HepG2 (cell line): ENCODE measurements at regions not wholly inside any gene's neighbourhood (a gene's known extent, or its start where the extent isn't known, plus 50 kb on each side); places are given as distances from the start of the nearest gene placed in this dataset.
A peak's percentile ranks its signal among the peaks of the same experiment; 100 is the strongest.

Source experiments
- DBP ChIP-seq: sonication (generic); formaldehyde crosslinking; IDR thresholded peaks from 2 replicates; pipeline ENCODE4 v1.4.0; 2020; ENCODE audit warnings: missing genetic modification reagents; ENCODE audit errors: not compliant biosample characterization
- DDIT3 ChIP-seq: sonication (generic); formaldehyde crosslinking; IDR thresholded peaks from 2 replicates; pipeline ENCODE4 v1.4.0; 2020; ENCODE audit warnings: mild to moderate bottlenecking, missing genetic modification reagents
- DR1 ChIP-seq: sonication (generic); formaldehyde crosslinking; IDR thresholded peaks from 2 replicates; pipeline ENCODE4 v1.8.0; 2021; ENCODE audit warnings: mild to moderate bottlenecking, missing genetic modification reagents, inconsistent platforms
- FOXM1 ChIP-seq: sonication (generic); formaldehyde crosslinking; IDR thresholded peaks from 2 replicates; pipeline ENCODE4 v1.5.0; 2020; ENCODE audit warnings: missing genetic modification reagents
- HDAC1 ChIP-seq: sonication (generic); formaldehyde crosslinking; IDR thresholded peaks from 2 replicates; pipeline ENCODE4 v1.5.1; 2020; ENCODE audit warnings: mild to moderate bottlenecking, missing genetic modification reagents
- HMG20A ChIP-seq: IDR thresholded peaks from 2 replicates; pipeline ENCODE4 v1.6.1; 2016; ENCODE audit warnings: borderline replicate concordance
- HOMEZ ChIP-seq: IDR thresholded peaks from 2 replicates; pipeline ENCODE4 v1.6.1; 2016; ENCODE audit warnings: low read depth
- IKZF4 ChIP-seq: sonication (generic); formaldehyde crosslinking; IDR thresholded peaks from 2 replicates; pipeline ENCODE4 v1.5.1; 2020; ENCODE audit warnings: borderline replicate concordance, mild to moderate bottlenecking, low read depth, missing genetic modification reagents; ENCODE audit errors: not compliant biosample characterization
- NCOA1 ChIP-seq: sonication (generic); formaldehyde crosslinking; IDR thresholded peaks from 2 replicates; pipeline ENCODE4 v1.9.0; 2021; ENCODE audit warnings: missing genetic modification reagents
- POLR2G ChIP-seq: fragments of 200-400 bp; formaldehyde crosslinking; IDR thresholded peaks from 2 replicates; pipeline ENCODE4 v1.6.1; 2018; ENCODE audit warnings: mild to moderate bottlenecking, low read depth, low read length, moderate library complexity
- RBM22 ChIP-seq: fragments of 200-400 bp; formaldehyde crosslinking; optimal IDR thresholded peaks from 2 replicates; pipeline ENCODE3; 2017; ENCODE audit warnings: mild to moderate bottlenecking, low read length, moderate library complexity
- SIN3A ChIP-seq: IDR thresholded peaks from 2 replicates; pipeline ENCODE4 v1.6.1; 2011; ENCODE audit warnings: low read depth, mild to moderate bottlenecking, control low read depth, low read length, borderline replicate concordance
- SPEN ChIP-seq: sonication (generic); formaldehyde crosslinking; IDR thresholded peaks from 2 replicates; pipeline ENCODE4 v1.5.1; 2020; ENCODE audit warnings: low read depth, mild to moderate bottlenecking, missing genetic modification reagents
- TFDP1 ChIP-seq: IDR thresholded peaks from 2 replicates; pipeline ENCODE4 v1.6.1; 2016; ENCODE audit warnings: missing compliant biosample characterization, missing genetic modification reagents, borderline replicate concordance
- U2AF1 ChIP-seq: fragments of 200-400 bp; formaldehyde crosslinking; optimal IDR thresholded peaks from 2 replicates; pipeline ENCODE3; 2017; ENCODE audit warnings: mild to moderate bottlenecking, low read depth, low read length
- ZNF124 ChIP-seq: sonication (generic); formaldehyde crosslinking; IDR thresholded peaks from 2 replicates; pipeline ENCODE4 v1.4.0; 2020; ENCODE audit warnings: missing genetic modification reagents
- ZNF337 ChIP-seq: sonication (generic); formaldehyde crosslinking; IDR thresholded peaks from 2 replicates; pipeline ENCODE4 v1.5.1; 2020; ENCODE audit warnings: missing genetic modification reagents, low read depth, mild to moderate bottlenecking, borderline replicate concordance
- ZNF564 ChIP-seq: sonication (generic); formaldehyde crosslinking; IDR thresholded peaks from 2 replicates; pipeline ENCODE4 v1.8.1; 2023; ENCODE audit warnings: mild to moderate bottlenecking, missing genetic modification reagents
- ZNF574 ChIP-seq: sonication (generic); formaldehyde crosslinking; IDR thresholded peaks from 2 replicates; pipeline ENCODE4 v1.4.0; 2020; ENCODE audit warnings: missing genetic modification reagents
- TF ChIP-seq, protein P1 (sequence below): sonication (generic); formaldehyde crosslinking; IDR thresholded peaks from 2 replicates; pipeline ENCODE4 v1.5.1; 2020; ENCODE audit warnings: mild to moderate bottlenecking, missing genetic modification reagents, moderate library complexity

DNA sequence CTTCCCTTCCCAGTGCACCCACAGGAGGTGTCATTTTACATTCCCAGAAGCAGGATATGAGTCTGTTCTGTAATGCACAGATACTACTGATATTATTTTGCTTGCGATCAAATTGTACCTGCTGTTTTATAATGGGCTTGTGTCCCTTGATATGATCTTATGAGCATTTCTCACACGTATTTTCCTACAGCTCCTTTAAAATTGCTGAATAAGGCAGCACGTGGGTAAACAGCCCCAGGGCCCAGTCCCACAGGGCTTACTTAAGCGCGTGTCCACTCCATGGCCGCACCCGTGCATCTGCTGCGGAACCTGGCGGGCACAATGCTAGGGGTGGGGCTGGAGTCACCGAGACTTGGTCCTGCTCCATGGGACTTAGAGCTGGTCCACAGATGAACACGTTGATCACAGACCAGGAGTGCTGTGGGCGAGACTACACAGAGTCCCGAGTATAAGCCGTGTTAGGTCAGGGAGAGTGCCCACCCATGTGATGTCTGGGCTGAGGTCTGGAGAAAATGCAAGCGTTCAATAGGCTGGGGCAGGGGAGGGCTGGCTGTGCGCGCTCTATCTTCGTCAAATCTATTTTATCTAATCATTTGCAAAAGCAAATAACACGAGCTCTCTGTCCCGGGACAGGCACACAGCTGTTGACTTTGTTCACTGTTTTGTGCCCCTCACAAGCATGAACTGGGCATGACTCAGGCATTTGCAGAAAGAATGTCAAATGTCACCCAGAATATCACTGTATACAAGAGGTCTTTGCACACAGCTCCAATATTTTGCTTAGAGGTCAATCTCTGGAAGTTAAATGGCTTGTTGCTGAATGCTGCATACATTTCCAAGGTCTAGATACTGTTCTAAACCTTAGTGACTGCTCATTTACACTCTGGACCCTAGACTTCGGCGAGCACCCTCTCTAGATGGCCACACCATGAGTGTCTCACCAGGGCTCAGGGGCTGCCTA is 119.3 kb downstream of the CRYAA start (continued):
- TF ChIP-seq POLR2G (peak; percentile 41; the same call in 1 of the 2 replicates), DDIT3 (CRISPR knock-in tag) (no peak), RBM22 (no peak), ZNF574 (no peak), TFDP1 (CRISPR knock-in tag) (no peak; the same call in 1 of the 2 replicates), SIN3A (no peak), ZNF124 (CRISPR knock-in tag) (no peak), SPEN (CRISPR knock-in tag) (no peak), DR1 (CRISPR knock-in tag) (no peak), FOXM1 (CRISPR knock-in tag) (no peak), NCOA1 (CRISPR knock-in tag) (no peak), HMG20A (CRISPR knock-in tag) (peak; percentile 57; the same call in 1 of the 2 replicates), ZNF564 (CRISPR knock-in tag) (no peak), IKZF4 (CRISPR knock-in tag) (no peak), ZNF337 (no peak), HOMEZ (no peak), HDAC1 (CRISPR knock-in tag) (no peak), U2AF1 (no peak), DBP (CRISPR knock-in tag) (no peak)
- TF ChIP-seq, protein P1, sequence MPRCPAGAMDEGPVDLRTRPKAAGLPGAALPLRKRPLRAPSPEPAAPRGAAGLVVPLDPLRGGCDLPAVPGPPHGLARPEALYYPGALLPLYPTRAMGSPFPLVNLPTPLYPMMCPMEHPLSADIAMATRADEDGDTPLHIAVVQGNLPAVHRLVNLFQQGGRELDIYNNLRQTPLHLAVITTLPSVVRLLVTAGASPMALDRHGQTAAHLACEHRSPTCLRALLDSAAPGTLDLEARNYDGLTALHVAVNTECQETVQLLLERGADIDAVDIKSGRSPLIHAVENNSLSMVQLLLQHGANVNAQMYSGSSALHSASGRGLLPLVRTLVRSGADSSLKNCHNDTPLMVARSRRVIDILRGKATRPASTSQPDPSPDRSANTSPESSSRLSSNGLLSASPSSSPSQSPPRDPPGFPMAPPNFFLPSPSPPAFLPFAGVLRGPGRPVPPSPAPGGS: no peak
